ENCODE measurements at regions not wholly inside any gene's neighbourhood (a gene's known extent, or its start where the extent isn't known, plus 50 kb on each side); places are given as distances from the start of the nearest gene placed in this dataset.

- TF ChIP-seq, protein P1, sequence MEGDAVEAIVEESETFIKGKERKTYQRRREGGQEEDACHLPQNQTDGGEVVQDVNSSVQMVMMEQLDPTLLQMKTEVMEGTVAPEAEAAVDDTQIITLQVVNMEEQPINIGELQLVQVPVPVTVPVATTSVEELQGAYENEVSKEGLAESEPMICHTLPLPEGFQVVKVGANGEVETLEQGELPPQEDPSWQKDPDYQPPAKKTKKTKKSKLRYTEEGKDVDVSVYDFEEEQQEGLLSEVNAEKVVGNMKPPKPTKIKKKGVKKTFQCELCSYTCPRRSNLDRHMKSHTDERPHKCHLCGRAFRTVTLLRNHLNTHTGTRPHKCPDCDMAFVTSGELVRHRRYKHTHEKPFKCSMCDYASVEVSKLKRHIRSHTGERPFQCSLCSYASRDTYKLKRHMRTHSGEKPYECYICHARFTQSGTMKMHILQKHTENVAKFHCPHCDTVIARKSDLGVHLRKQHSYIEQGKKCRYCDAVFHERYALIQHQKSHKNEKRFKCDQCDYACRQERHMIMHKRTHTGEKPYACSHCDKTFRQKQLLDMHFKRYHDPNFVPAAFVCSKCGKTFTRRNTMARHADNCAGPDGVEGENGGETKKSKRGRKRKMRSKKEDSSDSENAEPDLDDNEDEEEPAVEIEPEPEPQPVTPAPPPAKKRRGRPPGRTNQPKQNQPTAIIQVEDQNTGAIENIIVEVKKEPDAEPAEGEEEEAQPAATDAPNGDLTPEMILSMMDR (optimal IDR thresholded peaks at IDR 0.05 in 1 of 3, IDR thresholded peaks at IDR 0.05 in 1 of 3, conservative IDR thresholded peaks at IDR 0.05 in 1 of 3; ENCODE audit: extremely low read depth in 1 of 3, insufficient read depth in 2 of 3, low read length in 3 of 3) = no peak
- no peak for TF ChIP-seq EZH2 (IDR thresholded peaks at IDR 0.05; ENCODE audit: low read length)
Measured at GRCh38 chr12:62166525-62166924, 93.7 kb upstream of the USP15 start.
